HCT116 (cell line): ENCODE measurements at regions not wholly inside any gene's neighbourhood (a gene's known extent, or its start where the extent isn't known, plus 50 kb on each side); places are given as distances from the start of the nearest gene placed in this dataset.

ENCODE experiments used
- ATAC-seq: fragments of 200-7000 bp; cut with Tn5 transposase; 2 replicates; pipeline ENCODE4 v1.9.1; 2020; ENCODE audit warnings: mild to moderate bottlenecking, moderate library complexity
- BruUV-seq: library from RNA; stranded (reverse); fragments of 400-500 nt; replicated peaks from 2 replicates; lab custom pipeline; 2021; lab: Mats Ljungman, UMichigan
- CTCF ChIA-PET: fragments of 300-600 bp; sonication (Branson Sonifier 250); formaldehyde crosslinking; loops from one replicate; lab custom pipeline; 2021; ENCODE audit warnings: antibody characterized with exemption; lab: Charles Lee
- POLR2A ChIA-PET: fragments of 300-600, 350-600 bp; sonication (Branson Sonifier 250); formaldehyde crosslinking; loops from one replicate; lab custom pipeline; 2021; ENCODE audit warnings: antibody characterized with exemption; lab: Charles Lee
- RAD21 ChIA-PET, 2 experiments: fragments of 300-600 bp; sonication (Branson Sonifier 250); formaldehyde crosslinking; loops; one replicate each; lab custom pipeline; 2023; ENCODE audit warnings: low total read pairs in 2 of 2; ENCODE audit not compliant: uncharacterized antibody in 2 of 2, unreplicated experiment in 2 of 2, low non-redundant PET in 1 of 2; lab: Charles Lee
- DNase-seq: peaks from one replicate; pipeline ENCODE4 v3.0.0-alpha.2; 2010; ENCODE audit warnings: low read depth, low spot score
- H2AFZ ChIP-seq: fragments of 200-600 bp; shearing (Covaris generic), sonication (generic); 2 replicates; pipeline ENCODE4 v1.6.1; 2017; ENCODE audit warnings: low read depth, mixed run types, mixed read lengths, antibody characterized with exemption, low read length; ENCODE audit not compliant: poor library complexity, severe bottlenecking
- H3K27ac ChIP-seq: 2 replicates; pipeline ENCODE4 v1.5.1; 2012; ENCODE audit warnings: low read depth, low read length
- H3K27me3 ChIP-seq: fragments of 200-600 bp; sonication (generic); 2 replicates; pipeline ENCODE4 v1.6.1; 2016; ENCODE audit warnings: mixed run types, low read length, mixed read lengths; ENCODE audit not compliant: insufficient read depth
- H3K36me3 ChIP-seq, 2 experiments: fragments of 200-500 bp in 1 of 2; fragments of 200-600 bp in 1 of 2; sonication (Bioruptor generic) in 1 of 2; sonication (generic) in 1 of 2; 2 replicates each; pipeline versions ENCODE4 v1.5.1 to v1.6.1; 2014 to 2016; ENCODE audit warnings: low read length in 2 of 2, inconsistent platforms in 1 of 2, mixed read lengths in 1 of 2, mixed run types in 1 of 2; ENCODE audit not compliant: insufficient read depth in 2 of 2, control insufficient read depth in 1 of 2
- H3K4me1 ChIP-seq, 2 experiments: fragments of 200-600 bp in 1 of 2; sonication (generic) in 1 of 2; 2 replicates each; pipeline versions ENCODE4 v1.5.1 to v1.6.1; 2012 to 2017; ENCODE audit warnings: low read length in 2 of 2, inconsistent platforms in 1 of 2, mild to moderate bottlenecking in 1 of 2, mixed read lengths in 1 of 2, mixed run types in 1 of 2, moderate library complexity in 1 of 2; ENCODE audit not compliant: insufficient read depth in 2 of 2, control insufficient read depth in 1 of 2
- H3K4me2 ChIP-seq: fragments of 200-600 bp; sonication (generic); 2 replicates; pipeline ENCODE4 v1.6.1; 2017; ENCODE audit warnings: mixed run types, low read length, mixed read lengths
- H3K4me3 ChIP-seq, 2 experiments: fragments of 200-600 bp in 1 of 2; sonication (generic) in 1 of 2; replicated peaks in 1 of 2; 2 replicates each; pipeline ENCODE4 v1.5.1; 2011 to 2016; ENCODE audit warnings: low read length in 2 of 2, control low read depth in 1 of 2, low read depth in 1 of 2, mild to moderate bottlenecking in 1 of 2, mixed read lengths in 1 of 2, mixed run types in 1 of 2
- H3K79me2 ChIP-seq: fragments of 200-600 bp; sonication (generic); 2 replicates; pipeline ENCODE4 v1.6.1; 2017; ENCODE audit warnings: mild to moderate bottlenecking, mixed run types, low read length, moderate library complexity, mixed read lengths; ENCODE audit not compliant: insufficient read depth
- H3K9ac ChIP-seq: fragments of 200-600 bp; sonication (generic); 2 replicates; pipeline ENCODE4 v1.6.1; 2016; ENCODE audit warnings: low read length, mixed read lengths
- H3K9me2 ChIP-seq: fragments of 200-600 bp; sonication (generic), shearing (Covaris generic); 2 replicates; pipeline ENCODE4 v1.6.1; 2017; ENCODE audit warnings: mixed run types, mild to moderate bottlenecking, moderate library complexity; ENCODE audit not compliant: insufficient read depth
- H3K9me3 ChIP-seq, 2 experiments: fragments of 200-500 bp in 1 of 2; fragments of 200-600 bp in 1 of 2; sonication (Bioruptor generic) in 1 of 2; sonication (generic) in 1 of 2; 2 replicates each; pipeline ENCODE4 v1.6.1; 2014 to 2017; ENCODE audit warnings: low read length in 2 of 2, mixed read lengths in 2 of 2, inconsistent platforms in 1 of 2, low read depth in 1 of 2, mild to moderate bottlenecking in 1 of 2, mixed run types in 1 of 2, moderate library complexity in 1 of 2; ENCODE audit not compliant: control insufficient read depth in 1 of 2, insufficient read depth in 1 of 2
- H4K20me1 ChIP-seq: fragments of 200-600 bp; sonication (generic), shearing (Covaris generic); 2 replicates; pipeline ENCODE4 v1.6.1; 2017; ENCODE audit warnings: mixed run types, mild to moderate bottlenecking, moderate library complexity; ENCODE audit not compliant: insufficient read depth
- CBX3 ChIP-seq: IDR thresholded peaks from 2 replicates; pipeline ENCODE4 v1.6.1; 2012; ENCODE audit warnings: low read depth
- CTCF ChIP-seq, 3 experiments: fragments of 200-600 bp in 1 of 3; sonication (generic) in 1 of 3; IDR thresholded peaks in 2 of 3; conservative IDR thresholded peaks in 1 of 3; 2 replicates each; pipeline ENCODE4 v1.5.1; 2012 to 2017; ENCODE audit warnings: low read depth in 2 of 3, low read length in 2 of 3, antibody characterized with exemption in 1 of 3, borderline replicate concordance in 1 of 3, control low read depth in 1 of 3, mild to moderate bottlenecking in 1 of 3, mixed read lengths in 1 of 3, mixed run types in 1 of 3, moderate library complexity in 1 of 3; ENCODE audit not compliant: insufficient read depth in 1 of 3
- EGR1 ChIP-seq: IDR thresholded peaks from 2 replicates; pipeline ENCODE4 v1.6.1; 2012; ENCODE audit warnings: low read depth
- ELF1 ChIP-seq: IDR thresholded peaks from 2 replicates; pipeline ENCODE4 v1.6.1; 2012; ENCODE audit warnings: low read depth, borderline replicate concordance
- EZH2 ChIP-seq: fragments of 200-600 bp; sonication (generic); IDR thresholded peaks from 2 replicates; pipeline ENCODE4 v1.6.1; 2017; ENCODE audit warnings: antibody characterized with exemption, mixed run types
- POLR2A ChIP-seq: IDR thresholded peaks from 2 replicates; pipeline ENCODE4 v1.7.0; 2011; ENCODE audit warnings: borderline replicate concordance; ENCODE audit not compliant: insufficient read depth, insufficient read length; ENCODE audit errors: extremely low read depth
- POLR2AphosphoS5 ChIP-seq: IDR thresholded peaks from 2 replicates; pipeline ENCODE4 v1.6.1; 2011; ENCODE audit warnings: mild to moderate bottlenecking, low read depth, low read length, moderate library complexity
- RAD21 ChIP-seq: IDR thresholded peaks from 2 replicates; pipeline ENCODE4 v1.6.1; 2012; ENCODE audit warnings: low read depth, mild to moderate bottlenecking
- REST ChIP-seq: IDR thresholded peaks from 2 replicates; pipeline ENCODE4 v1.6.1; 2012; ENCODE audit warnings: low read depth
- SIN3A ChIP-seq: IDR thresholded peaks from 2 replicates; pipeline ENCODE4 v1.6.1; 2012; ENCODE audit warnings: low read depth
- SRF ChIP-seq: IDR thresholded peaks from 2 replicates; pipeline ENCODE4 v1.6.1; 2012; ENCODE audit warnings: low read depth
- YY1 ChIP-seq: IDR thresholded peaks from 2 replicates; pipeline ENCODE4 v1.6.1; 2011; ENCODE audit warnings: low read length, low read depth, moderate library complexity, mild to moderate bottlenecking; ENCODE audit not compliant: insufficient replicate concordance; ENCODE audit errors: extremely low read depth
- ZFX ChIP-seq: fragments of 450-650 bp; IDR thresholded peaks from 2 replicates; pipeline ENCODE4 v1.6.1; 2017
- intact Hi-C: fragments of 100-400 bp; cut with micrococcal nuclease; formaldehyde crosslinking; loops from 2 replicates; pipeline ENCODE4 v1.10.0; 2022

- Histone ChIP-seq H3K27me3 (no peaks in the 10 kb centered on the region), H3K79me2 (no peaks in the 10 kb centered on the region)
- TF ChIP-seq REST (no peak), ZFX (no peak), ELF1 (no peak), CBX3 (no peak), YY1 (no peak), SIN3A (no peak), CTCF (IDR thresholded peaks at IDR 0.05 in 2 of 3, conservative IDR thresholded peaks at IDR 0.05 in 1 of 3; ENCODE audit: borderline replicate concordance in 1 of 3, insufficient read depth in 1 of 3, low read depth in 2 of 3, low read length in 2 of 3) (no peak), POLR2A (no peak), EGR1 (no peak), RAD21 (no peak), POLR2AphosphoS5 (no peak), SRF (no peak), EZH2 (no peak)
- TF ChIP-seq, all 23 proteins: peak for 0
- Histone ChIP-seq H2AFZ (no peak overlapping the region), H3K27ac (no peak overlapping the region), H3K9ac (no peak overlapping the region), H3K36me3 (no peaks in the 10 kb centered on the region), H3K9me3 (peaks cover 20 to 23% of the 10 kb centered on the region in 2 experiments; a peak in 2 of 4 replicates), H3K4me2 (no peak overlapping the region), H3K9me2 (no peaks in the 10 kb centered on the region), H3K4me1 (no peaks in the 10 kb centered on the region), H3K4me3 (no peak overlapping the region), H4K20me1 (no peaks in the 10 kb centered on the region)
- DNase-seq (no peak), ATAC-seq (no peak)
- RAD21 ChIA-PET: no interaction called here
- intact Hi-C loops: no loop called here
- CTCF ChIA-PET: no interaction called here
- no TSS peak for BruUV-seq
- POLR2A ChIA-PET: no interaction called here
Measured at GRCh38 chr14:86672080-86672479, 1142.1 kb downstream of the FLRT2 start.
